Parathyroid adenoma (tissue), 2 donors: ENCODE measurements at regions not wholly inside any gene's neighbourhood (a gene's known extent, or its start where the extent isn't known, plus 50 kb on each side); places are given as distances from the start of the nearest gene placed in this dataset.

Experiments used
- H2AFZ ChIP-seq: fragments of 300-600 bp; sonication (generic); one replicate; pipeline ENCODE4 v1.7.0; 2017; ENCODE audit warnings: antibody characterized with exemption, mild to moderate bottlenecking
- H3K27ac ChIP-seq: fragments of 300-600 bp; sonication (generic); one replicate; pipeline ENCODE4 v1.7.0; 2017
- H3K27me3 ChIP-seq: fragments of 300-600 bp; sonication (generic); one replicate; pipeline ENCODE4 v1.7.0; 2017; ENCODE audit warnings: low read length; ENCODE audit not compliant: control insufficient read depth, insufficient read depth
- H3K36me3 ChIP-seq: fragments of 300-600 bp; sonication (generic); one replicate; pipeline ENCODE4 v1.7.0; 2017; ENCODE audit warnings: low read length; ENCODE audit not compliant: control insufficient read depth, insufficient read depth
- H3K4me1 ChIP-seq: fragments of 300-600 bp; sonication (generic); one replicate; pipeline ENCODE4 v1.7.0; 2017; ENCODE audit warnings: control low read depth
- H3K4me2 ChIP-seq: fragments of 300-600 bp; sonication (generic); one replicate; pipeline ENCODE4 v1.7.0; 2017; ENCODE audit warnings: low read length
- H3K4me3 ChIP-seq: fragments of 300-600 bp; sonication (generic); one replicate; pipeline ENCODE4 v1.7.0; 2017; ENCODE audit warnings: low read depth, low read length
- H3K79me2 ChIP-seq: fragments of 300-600 bp; sonication (generic); one replicate; pipeline ENCODE4 v1.7.0; 2017; ENCODE audit warnings: control low read depth
- H3K9ac ChIP-seq: fragments of 300-600 bp; sonication (generic); one replicate; pipeline ENCODE4 v1.7.0; 2017; ENCODE audit warnings: mild to moderate bottlenecking
- H3K9me3 ChIP-seq: fragments of 300-600 bp; sonication (generic); one replicate; pipeline ENCODE4 v1.7.0; 2017; ENCODE audit warnings: low read length; ENCODE audit not compliant: control insufficient read depth
- TF ChIP-seq, protein P1 (sequence below): fragments of 300-600 bp; sonication (generic); IDR thresholded peaks from one replicate; pipeline ENCODE4 v1.7.0; 2017; ENCODE audit warnings: antibody characterized with exemption, mild to moderate bottlenecking
- donor health status: primary hyperparathyroidism.

DNA sequence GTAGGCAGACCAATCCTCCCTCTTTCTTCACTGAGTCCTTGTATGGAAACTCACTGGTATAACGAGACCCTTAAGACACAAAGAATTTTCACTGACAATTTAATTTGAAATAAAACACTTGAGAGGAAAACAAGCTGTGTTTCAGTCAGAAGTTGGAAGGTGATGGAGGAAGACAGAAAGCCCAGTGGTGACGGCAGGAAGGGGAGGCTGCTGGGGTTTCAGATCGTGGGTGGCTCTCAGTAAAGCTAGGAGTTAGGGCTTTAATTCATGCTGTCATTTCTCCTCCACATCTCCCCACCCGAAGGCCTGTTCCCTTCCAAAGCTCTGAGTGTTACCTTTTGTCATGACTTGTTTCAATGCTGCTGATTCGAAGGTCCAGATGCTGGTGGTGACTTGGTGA lies 605.2 kb upstream of the DPP6 start:
- H3K9ac ChIP-seq: no peak overlapping the region

DNA sequence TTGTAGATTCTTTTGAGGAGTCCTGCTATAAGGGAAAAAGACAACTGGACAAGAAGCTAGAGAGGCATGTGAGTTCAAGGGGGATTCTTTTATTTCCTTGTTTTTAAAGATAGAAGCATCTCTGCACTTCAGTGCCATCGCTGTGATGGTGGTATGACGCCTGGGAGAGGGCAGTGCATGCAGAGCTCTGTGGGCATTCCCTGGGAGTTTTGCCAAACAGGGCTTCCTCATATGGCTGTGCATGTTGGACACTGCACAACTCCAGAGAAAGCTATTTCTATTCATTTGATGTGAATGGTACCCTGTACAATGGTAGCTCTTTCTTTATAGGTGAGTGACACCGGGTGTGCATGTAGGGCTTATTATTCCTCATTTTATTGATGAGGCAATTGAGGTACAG lies 599.5 kb upstream of the DPP6 start:
- no peak overlapping the region for H3K27ac ChIP-seq

More for the DNA sequence above, 605.2 kb upstream of the DPP6 start:
- H3K79me2 ChIP-seq: no peaks in the 10 kb centered on the region
- no peak overlapping the region for H2AFZ ChIP-seq
- no peaks in the 10 kb centered on the region for H3K36me3 ChIP-seq
- no peaks in the 10 kb centered on the region for H3K4me1 ChIP-seq
- H3K27me3 ChIP-seq: no peaks in the 10 kb centered on the region
- no peak overlapping the region for H3K4me2 ChIP-seq
- H3K27ac ChIP-seq: no peak overlapping the region
- H3K4me3 ChIP-seq: no peak overlapping the region
- no peaks in the 10 kb centered on the region for H3K9me3 ChIP-seq
- TF ChIP-seq, protein P1, sequence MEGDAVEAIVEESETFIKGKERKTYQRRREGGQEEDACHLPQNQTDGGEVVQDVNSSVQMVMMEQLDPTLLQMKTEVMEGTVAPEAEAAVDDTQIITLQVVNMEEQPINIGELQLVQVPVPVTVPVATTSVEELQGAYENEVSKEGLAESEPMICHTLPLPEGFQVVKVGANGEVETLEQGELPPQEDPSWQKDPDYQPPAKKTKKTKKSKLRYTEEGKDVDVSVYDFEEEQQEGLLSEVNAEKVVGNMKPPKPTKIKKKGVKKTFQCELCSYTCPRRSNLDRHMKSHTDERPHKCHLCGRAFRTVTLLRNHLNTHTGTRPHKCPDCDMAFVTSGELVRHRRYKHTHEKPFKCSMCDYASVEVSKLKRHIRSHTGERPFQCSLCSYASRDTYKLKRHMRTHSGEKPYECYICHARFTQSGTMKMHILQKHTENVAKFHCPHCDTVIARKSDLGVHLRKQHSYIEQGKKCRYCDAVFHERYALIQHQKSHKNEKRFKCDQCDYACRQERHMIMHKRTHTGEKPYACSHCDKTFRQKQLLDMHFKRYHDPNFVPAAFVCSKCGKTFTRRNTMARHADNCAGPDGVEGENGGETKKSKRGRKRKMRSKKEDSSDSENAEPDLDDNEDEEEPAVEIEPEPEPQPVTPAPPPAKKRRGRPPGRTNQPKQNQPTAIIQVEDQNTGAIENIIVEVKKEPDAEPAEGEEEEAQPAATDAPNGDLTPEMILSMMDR: no peak

GRCh38 chr7:153454306-153454705 lies 597.9 kb upstream of the DPP6 start:
- TF ChIP-seq, protein P1: no peak
- no peaks in the 10 kb centered on the region for H3K79me2 ChIP-seq

More for the DNA sequence above, 599.5 kb upstream of the DPP6 start:
- no peaks in the 10 kb centered on the region for H3K4me1 ChIP-seq
- no peaks in the 10 kb centered on the region for H3K36me3 ChIP-seq
- no peak overlapping the region for H3K4me3 ChIP-seq
- H3K27me3 ChIP-seq: no peaks in the 10 kb centered on the region
- no peak overlapping the region for H2AFZ ChIP-seq
- no peaks in the 10 kb centered on the region for H3K9me3 ChIP-seq
- no peak overlapping the region for H3K4me2 ChIP-seq
- no peaks in the 10 kb centered on the region for H3K79me2 ChIP-seq
- TF ChIP-seq, protein P1: no peak
- H3K9ac ChIP-seq: no peak overlapping the region

DNA sequence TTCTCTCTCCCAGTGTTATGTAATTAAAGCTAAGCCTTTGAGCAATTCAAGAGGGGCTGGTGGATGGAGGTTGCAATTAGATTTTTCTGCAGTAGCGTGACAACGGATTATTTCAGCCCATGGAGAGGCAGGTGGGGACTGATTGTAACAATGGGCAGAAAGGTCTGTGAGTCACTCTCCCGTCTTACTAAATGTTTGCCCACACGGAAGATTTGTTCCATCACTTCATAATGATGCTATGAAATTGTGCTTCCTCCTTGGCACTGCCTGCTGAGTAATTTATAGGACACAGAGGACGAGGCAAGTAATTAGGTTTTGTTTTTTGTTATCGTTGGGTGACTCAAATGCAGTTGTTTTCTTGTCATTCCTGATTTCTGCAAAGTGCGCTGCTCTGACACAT lies 594.5 kb upstream of the DPP6 start:
- Histone ChIP-seq H3K4me3 (no peak overlapping the region), H3K9me3 (no peaks in the 10 kb centered on the region), H2AFZ (no peak overlapping the region), H3K27ac (no peak overlapping the region), H3K36me3 (no peaks in the 10 kb centered on the region), H3K4me1 (no peaks in the 10 kb centered on the region), H3K79me2 (no peaks in the 10 kb centered on the region), H3K4me2 (no peak overlapping the region), H3K9ac (no peak overlapping the region), H3K27me3 (no peaks in the 10 kb centered on the region)
- TF ChIP-seq, protein P1: no peak

More at GRCh38 chr7:153454306-153454705, 597.9 kb upstream of the DPP6 start:
- Histone ChIP-seq H3K9me3 (no peaks in the 10 kb centered on the region), H3K27ac (no peak overlapping the region), H3K9ac (no peak overlapping the region), H3K4me2 (no peak overlapping the region), H3K4me1 (no peaks in the 10 kb centered on the region), H3K36me3 (no peaks in the 10 kb centered on the region), H3K4me3 (no peak overlapping the region), H3K27me3 (no peaks in the 10 kb centered on the region), H2AFZ (no peak overlapping the region)

- Histone ChIP-seq H3K79me2 (no peaks in the 10 kb centered on the region), H3K27ac (no peak overlapping the region), H2AFZ (no peak overlapping the region), H3K9ac (no peak overlapping the region), H3K36me3 (no peaks in the 10 kb centered on the region), H3K9me3 (no peaks in the 10 kb centered on the region), H3K4me2 (no peak overlapping the region), H3K4me1 (no peaks in the 10 kb centered on the region), H3K27me3 (no peaks in the 10 kb centered on the region), H3K4me3 (no peak overlapping the region)
- TF ChIP-seq, protein P1: no peak
Measured at GRCh38 chr7:153470004-153470671, 582.1 kb upstream of the DPP6 start.
